Transverse colon (tissue), 4 donors: ENCODE measurements at regions not wholly inside any gene's neighbourhood (a gene's known extent, or its start where the extent isn't known, plus 50 kb on each side); places are given as distances from the start of the nearest gene placed in this dataset.

Source experiments
- EP300 ChIP-seq: sonication (generic); formaldehyde crosslinking; IDR thresholded peaks from one replicate; pipeline ENCODE4 v1.6.1; 2017; ENCODE audit warnings: antibody characterized with exemption, low read depth
- POLR2A ChIP-seq: fragments of 450-650 bp; IDR thresholded peaks from one replicate; pipeline ENCODE4 v1.6.1; 2016; ENCODE audit warnings: antibody characterized with exemption, mild to moderate bottlenecking, moderate library complexity
- POLR2AphosphoS5 ChIP-seq, 3 donors: sonication (generic); formaldehyde crosslinking; IDR thresholded peaks; one replicate each; pipeline ENCODE4 v1.6.1; 2016; ENCODE audit warnings: antibody characterized with exemption in 3 of 3
- TF ChIP-seq, protein P1 (sequence below), 5 experiments: fragments of 200-600 bp in 3 of 5; fragments of 450-650 bp in 2 of 5; sonication (generic) in 3 of 5; IDR thresholded peaks; 1 replicate in 2 of 5; 2 replicates in 3 of 5; pipeline ENCODE4 v1.5.1; 2016 to 2017; ENCODE audit warnings: antibody characterized with exemption in 5 of 5, inconsistent platforms in 3 of 5, mild to moderate bottlenecking in 2 of 5, moderate library complexity in 1 of 5

GRCh38 chr4:126661194-126661593 lies 971.6 kb upstream of the INTU start:
- TF ChIP-seq, protein P1, sequence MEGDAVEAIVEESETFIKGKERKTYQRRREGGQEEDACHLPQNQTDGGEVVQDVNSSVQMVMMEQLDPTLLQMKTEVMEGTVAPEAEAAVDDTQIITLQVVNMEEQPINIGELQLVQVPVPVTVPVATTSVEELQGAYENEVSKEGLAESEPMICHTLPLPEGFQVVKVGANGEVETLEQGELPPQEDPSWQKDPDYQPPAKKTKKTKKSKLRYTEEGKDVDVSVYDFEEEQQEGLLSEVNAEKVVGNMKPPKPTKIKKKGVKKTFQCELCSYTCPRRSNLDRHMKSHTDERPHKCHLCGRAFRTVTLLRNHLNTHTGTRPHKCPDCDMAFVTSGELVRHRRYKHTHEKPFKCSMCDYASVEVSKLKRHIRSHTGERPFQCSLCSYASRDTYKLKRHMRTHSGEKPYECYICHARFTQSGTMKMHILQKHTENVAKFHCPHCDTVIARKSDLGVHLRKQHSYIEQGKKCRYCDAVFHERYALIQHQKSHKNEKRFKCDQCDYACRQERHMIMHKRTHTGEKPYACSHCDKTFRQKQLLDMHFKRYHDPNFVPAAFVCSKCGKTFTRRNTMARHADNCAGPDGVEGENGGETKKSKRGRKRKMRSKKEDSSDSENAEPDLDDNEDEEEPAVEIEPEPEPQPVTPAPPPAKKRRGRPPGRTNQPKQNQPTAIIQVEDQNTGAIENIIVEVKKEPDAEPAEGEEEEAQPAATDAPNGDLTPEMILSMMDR (IDR thresholded peaks at IDR 0.05) = no peak
- no peak for TF ChIP-seq EP300
- TF ChIP-seq POLR2AphosphoS5 (IDR thresholded peaks at IDR 0.05) = no peak
- TF ChIP-seq POLR2A = no peak
